ENCODE measurements at regions not wholly inside any gene's neighbourhood (a gene's known extent, or its start where the extent isn't known, plus 50 kb on each side); places are given as distances from the start of the nearest gene placed in this dataset.

DNA sequence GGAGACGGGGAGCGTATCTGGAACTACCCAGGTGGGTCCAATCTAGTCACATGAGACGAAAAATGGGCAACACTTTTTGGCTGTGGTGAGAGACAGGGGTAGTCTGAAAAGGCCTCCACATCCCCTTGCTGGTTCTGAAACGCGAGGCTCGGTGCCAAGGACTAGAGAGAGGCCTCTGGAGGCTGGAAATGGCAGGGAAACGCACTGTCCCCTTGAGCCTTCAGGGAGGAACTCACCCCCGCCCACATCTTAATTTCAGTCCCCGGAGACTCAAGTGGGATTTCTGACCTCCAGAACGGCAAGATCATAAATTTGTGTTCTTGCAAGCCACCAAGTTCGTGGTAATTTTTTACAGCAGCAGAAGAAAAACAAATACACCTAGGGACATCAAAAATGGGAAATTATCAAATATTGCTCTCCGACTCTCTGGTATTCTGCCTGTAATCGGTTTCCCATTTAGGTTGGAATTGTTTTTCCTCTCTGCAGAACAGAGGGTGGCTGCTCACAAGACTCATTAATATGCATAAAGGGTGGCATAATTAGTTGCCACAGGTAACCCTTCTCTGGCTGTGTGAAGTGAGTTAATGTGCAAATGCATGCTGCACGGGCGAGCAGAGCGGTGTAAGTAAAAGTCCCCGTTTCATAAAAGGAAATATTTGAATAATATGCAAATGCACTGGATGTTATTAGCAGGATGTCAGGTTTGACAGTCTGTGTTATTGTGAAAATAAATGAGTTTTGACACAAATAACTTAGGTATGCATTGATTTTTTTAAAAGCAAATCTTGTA, 185.7 kb downstream of the ARRDC4 start:
- Histone ChIP-seq H3K4me3 (ENCODE audit: low read length) (peak overlapping the region; percentile 60), H3F3A (ENCODE audit: control insufficient read depth, insufficient read depth) (peaks cover 36% of the 10 kb centered on the region), H3K4me1 (ENCODE audit: control insufficient read depth, low read length) (peaks cover 90% of the 10 kb centered on the region), H3K27me3 (ENCODE audit: control insufficient read depth, low read length) (no peaks in the 10 kb centered on the region), H3K27ac (ENCODE audit: low read depth, low read length) (peak overlapping the region; percentile 99), H3K9me2 (replicated peaks; ENCODE audit: control insufficient read depth, low read length) (no peaks in the 10 kb centered on the region), H4K20me1 (ENCODE audit: control insufficient read depth, insufficient read depth, low read depth, low read length) (no peaks in the 10 kb centered on the region), H3K9me3 (ENCODE audit: control insufficient read depth, insufficient read depth, low read length) (no peaks in the 10 kb centered on the region), H3K4me2 (ENCODE audit: low read length) (peak overlapping the region; percentile 83), H3K79me2 (ENCODE audit: control insufficient read depth, low read length) (no peaks in the 10 kb centered on the region), H3K36me3 (ENCODE audit: control insufficient read depth, low read length) (no peaks in the 10 kb centered on the region)
- no peak for TF ChIP-seq EZH2phosphoT487 (IDR thresholded peaks at IDR 0.05; ENCODE audit: borderline replicate concordance, low read length)
- no peak for TF ChIP-seq CTCF (IDR thresholded peaks at IDR 0.05; ENCODE audit: low read depth, low read length, poor library complexity, severe bottlenecking)

GRCh38 chr15:98147415-98147814, 186.9 kb downstream of the ARRDC4 start:
- peaks cover 95% of the 10 kb centered on the region for H3K4me1 ChIP-seq (ENCODE audit: control insufficient read depth, low read length)
- H3K36me3 ChIP-seq (ENCODE audit: control insufficient read depth, low read length), result peaks cover 7% of the 10 kb centered on the region
- no peaks in the 10 kb centered on the region for H3K79me2 ChIP-seq (ENCODE audit: control insufficient read depth, low read length)
- TF ChIP-seq CTCF (IDR thresholded peaks at IDR 0.05; ENCODE audit: low read depth, low read length, poor library complexity, severe bottlenecking) (peak; percentile 35), EZH2phosphoT487 (IDR thresholded peaks at IDR 0.05; ENCODE audit: borderline replicate concordance, low read length) (no peak)
- peak overlapping the region; percentile 60 for H3K4me3 ChIP-seq (ENCODE audit: low read length)
- H3K9me2 ChIP-seq (replicated peaks; ENCODE audit: control insufficient read depth, low read length), result no peaks in the 10 kb centered on the region
- no peaks in the 10 kb centered on the region for H4K20me1 ChIP-seq (ENCODE audit: control insufficient read depth, insufficient read depth, low read depth, low read length)
- H3K4me2 ChIP-seq (ENCODE audit: low read length), result peak overlapping the region; percentile 83
- H3K27ac ChIP-seq (ENCODE audit: low read depth, low read length), result peak overlapping the region; percentile 99
- H3F3A ChIP-seq (ENCODE audit: control insufficient read depth, insufficient read depth), result peaks cover 43% of the 10 kb centered on the region
- H3K9me3 ChIP-seq (ENCODE audit: control insufficient read depth, insufficient read depth, low read length), result peaks cover 6% of the 10 kb centered on the region
- H3K27me3 ChIP-seq (ENCODE audit: control insufficient read depth, low read length), result no peaks in the 10 kb centered on the region

- Histone ChIP-seq H3K27ac (ENCODE audit: low read depth, low read length) (peak overlapping the region; percentile 99), H3K4me3 (ENCODE audit: low read length) (peak overlapping the region; percentile 70), H3F3A (ENCODE audit: control insufficient read depth, insufficient read depth) (peaks cover 43% of the 10 kb centered on the region), H3K4me1 (ENCODE audit: control insufficient read depth, low read length) (peaks cover 98% of the 10 kb centered on the region), H3K4me2 (ENCODE audit: low read length) (peak overlapping the region; percentile 83), H3K36me3 (ENCODE audit: control insufficient read depth, low read length) (peaks cover 24% of the 10 kb centered on the region), H3K79me2 (ENCODE audit: control insufficient read depth, low read length) (no peaks in the 10 kb centered on the region), H3K9me2 (replicated peaks; ENCODE audit: control insufficient read depth, low read length) (no peaks in the 10 kb centered on the region), H4K20me1 (ENCODE audit: control insufficient read depth, insufficient read depth, low read depth, low read length) (no peaks in the 10 kb centered on the region), H3K27me3 (ENCODE audit: control insufficient read depth, low read length) (no peaks in the 10 kb centered on the region), H3K9me3 (ENCODE audit: control insufficient read depth, insufficient read depth, low read length) (peaks cover 19% of the 10 kb centered on the region)
- TF ChIP-seq CTCF (IDR thresholded peaks at IDR 0.05; ENCODE audit: low read depth, low read length, poor library complexity, severe bottlenecking), result no peak
- TF ChIP-seq EZH2phosphoT487 (IDR thresholded peaks at IDR 0.05; ENCODE audit: borderline replicate concordance, low read length), result no peak
These were observed 189.6 kb downstream of the ARRDC4 start for GRCh38 chr15:98150084-98150483.

Data from DOHH2 (cell line).